Epithelial cell of esophagus (primary cell): ENCODE measurements at regions not wholly inside any gene's neighbourhood (a gene's known extent, or its start where the extent isn't known, plus 50 kb on each side); places are given as distances from the start of the nearest gene placed in this dataset.
A peak's percentile ranks its signal among the peaks of the same experiment; 100 is the strongest.

Experiments
- DNase-seq: peaks from one replicate; pipeline ENCODE4 v3.0.0; 2010; ENCODE audit warnings: low read depth
- H3K4me3 ChIP-seq: 2 replicates; pipeline ENCODE4 v1.5.1; 2011; ENCODE audit warnings: mild to moderate bottlenecking, low read length, control low read depth
- TF ChIP-seq, protein P1 (sequence below): IDR thresholded peaks from 2 replicates; pipeline ENCODE4 v1.5.1; 2011; ENCODE audit warnings: low read depth, mild to moderate bottlenecking, low read length, control low read depth, inconsistent platforms; ENCODE audit not compliant: insufficient read depth; ENCODE audit errors: missing control alignments

DNA sequence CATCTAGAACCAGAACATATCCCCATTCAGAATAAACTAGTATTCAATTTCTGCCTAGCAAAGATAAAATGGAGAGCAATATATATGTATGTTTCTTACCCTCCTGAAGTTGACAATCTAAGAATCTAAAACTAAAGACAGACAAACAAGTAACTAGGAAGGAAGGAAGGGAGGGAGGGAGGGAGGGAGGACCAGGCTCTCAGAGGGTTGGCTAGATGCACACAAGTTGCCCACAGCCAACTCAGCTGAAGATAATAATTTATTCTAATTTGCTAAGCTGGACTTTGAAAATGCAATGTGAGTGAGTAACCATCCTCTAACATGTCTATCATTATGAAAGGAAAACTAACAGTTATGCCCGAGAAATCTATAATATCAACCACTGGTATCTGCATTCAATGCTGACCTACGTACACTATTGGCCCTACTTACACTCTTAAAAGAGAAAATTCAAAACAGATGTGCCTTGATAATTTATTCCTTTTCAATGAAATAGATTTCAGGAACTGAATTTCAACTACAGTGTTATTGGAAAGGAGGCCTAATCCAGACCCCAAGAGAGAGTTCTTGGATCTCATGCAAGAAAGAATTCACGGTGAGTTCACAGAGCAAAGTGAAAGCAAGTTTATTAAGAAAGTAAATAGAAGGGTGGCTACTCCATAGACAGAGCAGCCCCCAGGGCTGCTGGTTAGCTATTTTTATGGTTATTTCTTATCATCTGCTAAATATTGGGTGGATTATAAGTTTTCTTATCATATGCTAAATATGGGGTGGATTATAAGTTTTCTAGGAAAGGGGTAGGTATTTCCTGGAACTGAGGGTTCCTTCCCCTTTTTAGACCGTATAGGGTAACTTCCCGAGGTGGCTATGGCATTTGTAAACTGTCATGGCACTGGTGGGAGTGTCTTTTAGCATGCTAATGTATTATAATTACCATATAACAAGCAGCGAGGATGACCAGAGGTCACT lies 288.5 kb upstream of the SLC39A10 start:
- H3K4me3 ChIP-seq = no peak overlapping the region
- no peak for DNase-seq
- TF ChIP-seq, protein P1, sequence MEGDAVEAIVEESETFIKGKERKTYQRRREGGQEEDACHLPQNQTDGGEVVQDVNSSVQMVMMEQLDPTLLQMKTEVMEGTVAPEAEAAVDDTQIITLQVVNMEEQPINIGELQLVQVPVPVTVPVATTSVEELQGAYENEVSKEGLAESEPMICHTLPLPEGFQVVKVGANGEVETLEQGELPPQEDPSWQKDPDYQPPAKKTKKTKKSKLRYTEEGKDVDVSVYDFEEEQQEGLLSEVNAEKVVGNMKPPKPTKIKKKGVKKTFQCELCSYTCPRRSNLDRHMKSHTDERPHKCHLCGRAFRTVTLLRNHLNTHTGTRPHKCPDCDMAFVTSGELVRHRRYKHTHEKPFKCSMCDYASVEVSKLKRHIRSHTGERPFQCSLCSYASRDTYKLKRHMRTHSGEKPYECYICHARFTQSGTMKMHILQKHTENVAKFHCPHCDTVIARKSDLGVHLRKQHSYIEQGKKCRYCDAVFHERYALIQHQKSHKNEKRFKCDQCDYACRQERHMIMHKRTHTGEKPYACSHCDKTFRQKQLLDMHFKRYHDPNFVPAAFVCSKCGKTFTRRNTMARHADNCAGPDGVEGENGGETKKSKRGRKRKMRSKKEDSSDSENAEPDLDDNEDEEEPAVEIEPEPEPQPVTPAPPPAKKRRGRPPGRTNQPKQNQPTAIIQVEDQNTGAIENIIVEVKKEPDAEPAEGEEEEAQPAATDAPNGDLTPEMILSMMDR = no peak

DNA sequence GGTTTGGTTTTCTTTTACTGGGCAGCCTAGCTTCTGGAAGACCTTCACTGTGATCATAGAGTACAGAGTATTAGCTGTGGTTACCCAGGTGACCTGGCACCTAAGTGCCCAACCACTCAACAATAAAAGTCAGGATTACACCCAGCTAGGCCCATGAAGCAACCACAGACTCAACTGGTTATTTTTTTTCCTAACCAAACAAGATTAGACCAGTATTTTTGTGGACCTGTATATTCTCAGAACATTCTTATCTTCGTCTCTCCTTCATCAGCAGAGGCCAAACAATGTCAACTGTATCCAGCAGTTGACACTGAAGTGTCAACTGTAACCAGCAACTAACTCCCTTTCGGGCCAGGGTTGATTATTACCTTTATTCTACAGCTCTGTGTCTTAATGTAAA lies 289.2 kb upstream of the SLC39A10 start:
- H3K4me3 ChIP-seq = no peak overlapping the region
- TF ChIP-seq, protein P1 = no peak
- DNase-seq = no peak

DNA sequence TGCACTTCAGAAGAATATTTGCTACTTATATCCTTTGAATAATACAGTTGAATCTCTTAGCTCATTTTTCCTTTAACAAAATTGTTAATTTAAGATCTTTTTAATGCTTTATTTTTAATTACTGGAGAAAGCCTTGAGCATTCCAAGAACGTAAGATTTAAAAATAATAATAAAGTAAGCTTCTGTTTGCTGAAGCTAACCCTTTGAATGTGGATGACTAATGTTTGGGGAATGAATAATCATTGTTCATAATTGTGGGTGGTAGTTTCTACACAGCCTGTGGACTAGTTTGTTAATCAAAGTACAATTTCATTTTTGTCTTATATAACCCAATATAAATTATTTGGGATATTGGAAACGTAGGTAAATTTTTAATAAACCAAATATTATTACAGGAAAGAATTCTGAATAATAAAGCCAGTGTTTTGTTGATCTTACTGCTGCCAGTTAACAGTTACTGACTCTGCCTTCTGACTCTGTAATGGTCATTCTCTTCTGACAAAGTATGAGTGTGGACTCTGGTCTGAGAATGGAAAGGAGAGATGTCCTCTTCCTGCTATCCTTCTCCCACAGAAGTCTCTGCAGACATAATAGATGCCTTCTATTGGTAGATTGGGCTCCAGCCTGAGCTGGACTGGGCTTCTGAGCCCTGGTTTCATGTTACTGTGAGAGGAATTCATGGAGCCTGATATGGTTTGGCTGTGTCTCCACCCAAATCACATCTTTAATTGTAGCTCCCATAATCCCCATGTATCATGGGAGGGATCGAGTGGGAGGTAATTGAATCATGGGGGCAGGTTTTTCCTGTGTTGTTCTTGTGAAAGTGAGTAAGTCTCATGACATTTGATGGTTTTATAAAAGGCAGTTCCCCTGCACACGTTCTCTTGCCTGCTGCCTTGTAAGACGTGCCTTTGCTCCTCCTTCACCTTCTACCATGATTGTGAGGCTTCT lies 292.7 kb upstream of the SLC39A10 start:
- no peak overlapping the region for H3K4me3 ChIP-seq
- DNase-seq = peak; percentile 80
- TF ChIP-seq, protein P1 = no peak

DNA sequence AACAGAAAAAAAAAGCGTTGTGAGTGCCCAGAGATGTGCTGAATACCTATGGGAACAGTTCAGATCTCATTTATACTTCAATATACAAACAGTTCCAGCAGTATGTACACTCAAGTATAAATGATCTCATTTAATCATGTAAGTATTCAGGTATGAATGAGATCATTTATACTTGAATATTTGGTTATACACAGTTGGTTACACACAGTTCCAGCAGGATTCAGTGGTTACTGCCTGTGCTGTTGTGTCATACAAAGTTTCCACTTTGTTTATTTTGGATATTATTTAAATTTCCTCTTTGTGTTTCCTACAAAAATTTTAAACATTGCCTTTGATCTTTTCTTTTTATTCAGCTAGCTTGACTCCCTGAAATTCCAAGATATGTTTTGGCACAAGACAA lies 293.5 kb upstream of the SLC39A10 start:
- DNase-seq = peak; percentile 69
- H3K4me3 ChIP-seq = no peak overlapping the region
- TF ChIP-seq, protein P1 = no peak

DNA sequence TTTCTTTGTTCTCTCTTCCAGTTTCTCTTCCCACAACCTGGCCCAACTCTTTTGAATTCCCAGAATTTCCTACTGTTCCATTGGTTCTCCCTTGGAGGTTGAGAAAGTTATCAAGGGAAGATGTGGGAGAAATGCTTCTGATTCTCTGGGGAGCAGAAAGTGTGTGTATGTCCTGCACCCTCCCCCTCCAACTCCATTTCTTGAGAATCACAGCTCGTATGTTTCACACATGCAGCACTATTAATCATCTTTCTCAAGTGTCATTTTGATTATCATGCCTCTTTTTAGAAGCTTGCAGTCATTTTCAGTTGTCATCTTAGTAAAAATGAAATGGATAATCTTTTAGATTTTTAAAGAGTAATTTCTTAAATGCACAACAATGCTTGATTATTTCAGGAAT lies 296.8 kb upstream of the SLC39A10 start:
- no peak for DNase-seq
- no peak overlapping the region for H3K4me3 ChIP-seq
- TF ChIP-seq, protein P1 = no peak

DNA sequence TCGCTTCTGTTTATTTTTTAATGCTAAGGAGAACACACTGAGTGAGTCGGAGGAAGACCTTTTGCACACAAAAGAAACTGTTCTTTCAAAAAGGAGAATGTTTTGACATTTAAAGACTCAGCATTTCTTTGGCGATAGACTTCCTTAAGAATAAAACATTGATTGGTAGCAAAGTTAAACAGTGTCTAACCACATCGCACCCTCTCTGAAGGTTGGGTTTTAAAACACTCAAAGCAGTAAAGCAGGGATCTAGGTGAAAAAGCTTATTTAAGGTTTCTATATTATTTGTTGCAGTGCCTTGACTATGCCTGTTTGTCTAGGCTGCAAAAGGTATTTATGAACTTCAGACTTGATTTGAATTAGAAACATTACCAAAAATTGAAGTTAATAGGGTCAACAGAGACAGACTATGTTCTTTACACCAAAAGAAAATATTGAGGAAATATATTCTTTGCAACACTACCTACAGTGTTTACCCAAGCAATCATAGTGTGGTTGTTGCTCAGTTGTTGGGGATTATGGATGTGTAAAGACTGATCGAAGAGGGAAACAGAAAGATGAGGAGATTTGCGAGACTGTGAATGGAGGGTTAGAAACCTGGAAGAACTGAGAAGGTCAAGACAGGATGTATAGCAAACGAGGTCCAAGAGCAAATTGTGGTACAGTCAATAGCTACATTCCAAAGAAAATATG lies 297.8 kb upstream of the SLC39A10 start:
- TF ChIP-seq, protein P1 = no peak
- DNase-seq = no peak
- no peak overlapping the region for H3K4me3 ChIP-seq
